ENCODE measurements at regions not wholly inside any gene's neighbourhood (a gene's known extent, or its start where the extent isn't known, plus 50 kb on each side); places are given as distances from the start of the nearest gene placed in this dataset.
"Not testable (repeated sequence)": the region's sequence is repeated elsewhere in the genome, so short reads cannot be mapped to it uniquely, and the experiment has no call there.

GRCh38 chr15:20066173-20066572 is 475.4 kb downstream of the GOLGA6L6 start:
- POLR2A ChIA-PET (ENCODE audit: partially characterized antibody); H3K23ac ChIP-seq (ENCODE audit: insufficient read length); H3K9me3 ChIP-seq (ENCODE audit: insufficient read depth in 2 of 2, low read depth in 1 of 2, low read length in 1 of 2); H3K27ac ChIP-seq (ENCODE audit: low read depth, low read length); H4K5ac ChIP-seq (ENCODE audit: insufficient read length, low read depth, low read length); H3K18ac ChIP-seq (ENCODE audit: extremely low read depth, low read length); H2BK120ac ChIP-seq (replicated peaks; ENCODE audit: low read depth, low read length); H3K36me3 ChIP-seq (ENCODE audit: control insufficient read depth in 2 of 4, insufficient read depth in 4 of 4, low read length in 3 of 4); H3K4me2 ChIP-seq (ENCODE audit: insufficient read depth in 1 of 2, low read depth in 2 of 2, low read length in 2 of 2); H4K8ac ChIP-seq (ENCODE audit: extremely low read depth, insufficient read depth, low read length); H3K79me1 ChIP-seq (ENCODE audit: low read depth, low read length); H4K20me1 ChIP-seq (replicated peaks in 1 of 2; ENCODE audit: control insufficient read depth in 1 of 2, insufficient read depth in 2 of 2, low read length in 2 of 2); CTCF ChIA-PET (ENCODE audit: partially characterized antibody); H3K14ac ChIP-seq (ENCODE audit: insufficient read length); H2BK20ac ChIP-seq (ENCODE audit: low read length); H3K79me2 ChIP-seq (ENCODE audit: control insufficient read depth in 1 of 2, insufficient read depth in 2 of 2, low read length in 2 of 2); H3K4ac ChIP-seq (replicated peaks; ENCODE audit: insufficient read length, low read depth, low read length); H4K91ac ChIP-seq (replicated peaks; ENCODE audit: insufficient read length, low read length); H3K4me3 ChIP-seq (ENCODE audit: extremely low read depth in 1 of 4, insufficient read depth in 2 of 4, low read depth in 3 of 4, low read length in 4 of 4); H2AK5ac ChIP-seq (ENCODE audit: low read depth, low read length); H2BK5ac ChIP-seq (ENCODE audit: low read depth, low read length); H3K9ac ChIP-seq (replicated peaks in 1 of 4; ENCODE audit: extremely low read depth in 1 of 4, low read depth in 3 of 4, low read length in 3 of 4); DNase-seq (ENCODE audit: low read depth in 1 of 2, low spot score in 2 of 2); H3K27me3 ChIP-seq (replicated peaks in 1 of 4; ENCODE audit: control insufficient read depth in 3 of 4, extremely low read depth in 1 of 4, insufficient read depth in 3 of 4, low read length in 3 of 4); H2BK12ac ChIP-seq (ENCODE audit: low read depth, low read length); H3K56ac ChIP-seq (replicated peaks; ENCODE audit: insufficient read length, low read depth, low read length); H2BK15ac ChIP-seq (ENCODE audit: low read length); H3K23me2 ChIP-seq (ENCODE audit: low read depth, low read length); H2AFZ ChIP-seq (ENCODE audit: low read length); H3K4me1 ChIP-seq (replicated peaks in 1 of 4; ENCODE audit: control insufficient read depth in 3 of 4, insufficient read depth in 4 of 4, low read length in 3 of 4); FAIRE-seq: not testable (repeated sequence)
- WGBS, 2 experiments (ENCODE audit: extremely low coverage in 1 of 2, insufficient coverage in 1 of 2, insufficient read length in 1 of 2, insufficient replicate concordance in 2 of 2, low coverage in 1 of 2, low lambda C conversion rate in 2 of 2, missing lambda C conversion rate in 1 of 2) = 74% methylated on average over 3 of the region's 5 CpGs; no CpG with 5 or more reads in 1 of the 2 experiments

GRCh38 chr15:20065508-20065907 is 476.1 kb downstream of the GOLGA6L6 start:
- H2BK120ac ChIP-seq (replicated peaks; ENCODE audit: low read depth, low read length); H2AFZ ChIP-seq (ENCODE audit: low read length); H3K4me3 ChIP-seq (ENCODE audit: extremely low read depth in 1 of 4, insufficient read depth in 2 of 4, low read depth in 3 of 4, low read length in 4 of 4); POLR2A ChIA-PET (ENCODE audit: partially characterized antibody); H3K56ac ChIP-seq (replicated peaks; ENCODE audit: insufficient read length, low read depth, low read length); H2BK20ac ChIP-seq (ENCODE audit: low read length); H3K4me2 ChIP-seq (ENCODE audit: insufficient read depth in 1 of 2, low read depth in 2 of 2, low read length in 2 of 2); H3K36me3 ChIP-seq (ENCODE audit: control insufficient read depth in 2 of 4, insufficient read depth in 4 of 4, low read length in 3 of 4); H4K20me1 ChIP-seq (replicated peaks in 1 of 2; ENCODE audit: control insufficient read depth in 1 of 2, insufficient read depth in 2 of 2, low read length in 2 of 2); H3K9me3 ChIP-seq (ENCODE audit: insufficient read depth in 2 of 2, low read depth in 1 of 2, low read length in 1 of 2); H3K9ac ChIP-seq (replicated peaks in 1 of 4; ENCODE audit: extremely low read depth in 1 of 4, low read depth in 3 of 4, low read length in 3 of 4); H3K14ac ChIP-seq (ENCODE audit: insufficient read length); H4K8ac ChIP-seq (ENCODE audit: extremely low read depth, insufficient read depth, low read length); H2BK15ac ChIP-seq (ENCODE audit: low read length); H4K91ac ChIP-seq (replicated peaks; ENCODE audit: insufficient read length, low read length); H4K5ac ChIP-seq (ENCODE audit: insufficient read length, low read depth, low read length); H3K23ac ChIP-seq (ENCODE audit: insufficient read length); DNase-seq (ENCODE audit: low read depth in 1 of 2, low spot score in 2 of 2); CTCF ChIA-PET (ENCODE audit: partially characterized antibody); H3K18ac ChIP-seq (ENCODE audit: extremely low read depth, low read length); H3K4ac ChIP-seq (replicated peaks; ENCODE audit: insufficient read length, low read depth, low read length); H3K79me2 ChIP-seq (ENCODE audit: control insufficient read depth in 1 of 2, insufficient read depth in 2 of 2, low read length in 2 of 2); H2BK12ac ChIP-seq (ENCODE audit: low read depth, low read length); H2BK5ac ChIP-seq (ENCODE audit: low read depth, low read length); H3K27ac ChIP-seq (ENCODE audit: low read depth, low read length); H3K27me3 ChIP-seq (replicated peaks in 1 of 4; ENCODE audit: control insufficient read depth in 3 of 4, extremely low read depth in 1 of 4, insufficient read depth in 3 of 4, low read length in 3 of 4); H3K4me1 ChIP-seq (replicated peaks in 1 of 4; ENCODE audit: control insufficient read depth in 3 of 4, insufficient read depth in 4 of 4, low read length in 3 of 4); H2AK5ac ChIP-seq (ENCODE audit: low read depth, low read length); FAIRE-seq; H3K23me2 ChIP-seq (ENCODE audit: low read depth, low read length); H3K79me1 ChIP-seq (ENCODE audit: low read depth, low read length): not testable (repeated sequence)
- WGBS, 2 experiments (ENCODE audit: extremely low coverage in 1 of 2, insufficient coverage in 1 of 2, insufficient read length in 1 of 2, insufficient replicate concordance in 2 of 2, low coverage in 1 of 2, low lambda C conversion rate in 2 of 2, missing lambda C conversion rate in 1 of 2) = 90% methylated on average over 5 of the region's 10 CpGs; no CpG with 5 or more reads in 1 of the 2 experiments
